SK-N-DZ (cell line): ENCODE measurements at regions not wholly inside any gene's neighbourhood (a gene's known extent, or its start where the extent isn't known, plus 50 kb on each side); places are given as distances from the start of the nearest gene placed in this dataset.

Source experiments
- DNase-seq: peaks from one replicate; pipeline ENCODE4 v3.0.0-alpha.2; 2015; ENCODE audit warnings: low spot score

- DNase-seq = no peak
Observed at GRCh38 chr6:98627129-98627775, 207.1 kb upstream of the POU3F2 start.

GRCh38 chr6:98633886-98634285, 200.5 kb upstream of the POU3F2 start:
- DNase-seq = no peak

DNA sequence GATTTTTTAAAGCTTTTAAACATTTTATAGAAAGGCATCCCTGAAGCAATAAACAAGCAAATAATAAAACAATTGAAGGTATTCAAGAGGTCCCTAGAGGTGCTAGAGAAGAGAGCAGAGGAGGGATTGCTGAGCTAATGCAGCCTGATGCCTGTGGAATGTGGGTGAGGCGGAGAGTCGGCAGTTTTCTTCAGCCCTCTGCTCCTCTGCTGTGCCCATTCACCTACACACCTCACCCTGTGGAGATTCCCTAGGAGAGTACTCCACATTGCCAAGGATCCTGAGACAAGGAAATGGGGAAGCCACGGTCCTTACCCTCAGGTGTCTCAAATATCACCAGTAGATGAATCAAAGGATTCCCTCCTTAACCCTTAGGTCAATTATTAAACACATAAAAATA, 199.8 kb upstream of the POU3F2 start:
- no peak for DNase-seq

DNA sequence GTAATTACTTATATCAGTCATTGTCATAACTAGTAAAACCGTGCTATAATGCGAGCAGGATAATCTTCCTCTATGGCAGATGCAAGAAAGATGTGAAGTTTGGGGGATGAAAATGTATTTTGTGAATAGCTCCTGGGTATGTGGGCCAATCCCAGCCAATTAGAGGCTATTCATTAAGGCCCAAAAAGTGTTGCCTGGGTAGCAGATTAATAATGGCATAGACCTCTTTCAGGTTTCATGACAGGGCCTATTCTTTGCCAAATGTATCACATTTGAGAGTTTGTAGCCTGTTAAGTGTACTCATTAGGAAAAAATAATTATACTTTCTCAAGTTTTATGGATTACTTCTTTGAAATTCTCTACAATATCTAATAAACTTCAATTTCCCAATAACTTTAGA, 199.2 kb upstream of the POU3F2 start:
- no peak for DNase-seq

GRCh38 chr6:98636941-98637340, 197.4 kb upstream of the POU3F2 start:
- DNase-seq = no peak

DNA sequence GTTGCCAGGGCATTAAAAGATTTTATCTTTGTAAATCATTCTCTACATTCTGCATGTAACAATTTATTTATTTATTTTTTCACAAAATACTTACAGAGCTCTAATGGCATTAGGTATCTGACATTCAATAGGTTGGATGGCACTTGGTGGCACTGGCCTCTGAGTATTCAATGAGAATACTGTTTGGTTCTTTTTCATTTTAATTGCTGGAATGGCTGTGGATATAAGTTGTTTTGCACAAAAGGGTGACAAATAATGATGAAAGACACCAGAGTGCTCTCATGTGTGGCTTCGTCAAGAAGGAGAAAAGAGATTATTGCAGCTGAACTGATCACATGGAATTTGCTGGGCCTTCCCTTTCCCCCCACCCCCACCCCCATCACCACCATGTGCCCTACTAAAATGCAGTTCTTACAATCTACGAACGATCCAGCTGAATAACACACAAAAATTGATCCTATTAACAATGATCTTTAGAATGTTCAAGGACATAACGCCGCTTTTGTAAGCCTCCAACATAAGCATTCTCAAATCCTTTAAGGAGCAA, 195.2 kb upstream of the POU3F2 start:
- no peak for DNase-seq

GRCh38 chr6:98640366-98640765, 194.0 kb upstream of the POU3F2 start:
- no peak for DNase-seq

GRCh38 chr6:98641949-98642719, 192.2 kb upstream of the POU3F2 start:
- DNase-seq = no peak

DNA sequence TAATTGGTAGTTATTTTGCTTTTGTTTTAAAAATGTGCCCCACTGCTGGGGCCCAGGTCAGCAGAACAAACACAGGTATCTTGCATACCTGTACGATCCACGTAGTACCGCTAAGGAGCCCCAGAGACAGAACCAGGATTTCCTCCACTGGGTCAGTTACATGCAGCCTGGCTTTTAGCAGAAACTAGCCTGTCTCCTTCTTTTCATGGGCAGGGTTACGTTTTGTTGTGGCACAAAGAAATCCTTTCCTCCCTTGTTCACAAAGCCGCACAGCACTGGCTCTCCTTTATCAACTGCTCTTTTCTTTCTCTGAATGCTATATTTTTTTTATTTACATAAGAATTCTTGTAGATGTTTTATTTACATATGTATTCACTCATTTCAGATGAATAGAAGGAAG, 190.3 kb upstream of the POU3F2 start:
- no peak for DNase-seq

DNA sequence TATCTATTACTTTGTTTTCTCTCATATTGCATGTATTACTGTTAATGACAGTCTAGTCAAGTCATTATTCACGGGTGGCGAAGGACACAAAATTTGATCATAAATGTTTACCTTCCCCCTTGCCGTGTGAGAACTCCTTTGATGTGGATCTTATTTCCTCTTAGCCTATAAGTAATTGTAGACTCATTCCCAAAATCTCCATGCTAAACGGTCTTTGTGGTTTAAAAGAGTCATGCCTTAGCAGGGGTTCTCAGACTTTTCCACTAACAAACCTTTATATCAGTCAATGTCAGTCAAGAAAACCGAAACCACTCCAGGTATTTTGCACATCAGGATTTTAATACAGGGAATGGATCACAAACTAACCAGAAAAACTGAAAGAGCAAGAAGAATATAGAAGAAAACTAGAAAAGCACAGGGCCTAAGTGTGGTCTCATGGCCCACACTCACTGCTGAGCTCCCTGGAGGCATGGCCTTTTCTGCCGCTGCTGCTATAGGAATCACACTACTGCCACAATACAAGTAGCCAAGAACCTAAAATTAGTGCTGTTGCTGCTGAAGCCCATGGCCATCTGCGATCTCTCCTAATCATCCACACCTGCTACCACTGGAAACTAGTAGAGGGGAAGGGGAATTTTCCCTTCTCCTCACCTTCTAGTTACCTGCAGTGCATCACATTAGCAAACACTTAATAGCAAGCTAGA, 186.0 kb upstream of the POU3F2 start:
- no peak for DNase-seq

GRCh38 chr6:98650941-98651340, 183.4 kb upstream of the POU3F2 start:
- no peak for DNase-seq

- DNase-seq = no peak
Observed at GRCh38 chr6:98653179-98653578, 181.2 kb upstream of the POU3F2 start.

DNA sequence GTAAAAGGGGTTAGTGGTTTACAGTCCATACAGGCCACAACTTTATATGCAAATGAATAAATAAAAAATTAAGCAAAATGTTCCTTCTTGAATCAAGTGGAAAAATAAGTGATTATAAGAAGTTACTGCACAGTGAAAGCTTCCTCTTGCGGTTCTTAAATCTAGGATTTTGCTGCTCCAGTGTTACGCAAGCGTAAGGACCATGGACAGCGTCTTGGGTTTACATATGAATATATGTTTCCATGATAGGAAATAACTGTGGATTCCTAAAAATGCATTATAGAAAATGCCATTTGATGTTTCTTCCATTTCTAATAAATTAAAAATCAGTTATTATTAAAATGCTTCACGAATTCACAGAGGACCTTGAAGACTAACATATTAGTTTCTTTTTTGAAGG, 176.6 kb upstream of the POU3F2 start:
- DNase-seq = no peak

GRCh38 chr6:98669371-98669770, 165.0 kb upstream of the POU3F2 start:
- no peak for DNase-seq

GRCh38 chr6:98670045-98670746, 164.2 kb upstream of the POU3F2 start:
- no peak for DNase-seq

- no peak for DNase-seq
Observed at GRCh38 chr6:98672681-98673475, 161.5 kb upstream of the POU3F2 start.

GRCh38 chr6:98678481-98678880, 155.9 kb upstream of the POU3F2 start:
- no peak for DNase-seq

DNA sequence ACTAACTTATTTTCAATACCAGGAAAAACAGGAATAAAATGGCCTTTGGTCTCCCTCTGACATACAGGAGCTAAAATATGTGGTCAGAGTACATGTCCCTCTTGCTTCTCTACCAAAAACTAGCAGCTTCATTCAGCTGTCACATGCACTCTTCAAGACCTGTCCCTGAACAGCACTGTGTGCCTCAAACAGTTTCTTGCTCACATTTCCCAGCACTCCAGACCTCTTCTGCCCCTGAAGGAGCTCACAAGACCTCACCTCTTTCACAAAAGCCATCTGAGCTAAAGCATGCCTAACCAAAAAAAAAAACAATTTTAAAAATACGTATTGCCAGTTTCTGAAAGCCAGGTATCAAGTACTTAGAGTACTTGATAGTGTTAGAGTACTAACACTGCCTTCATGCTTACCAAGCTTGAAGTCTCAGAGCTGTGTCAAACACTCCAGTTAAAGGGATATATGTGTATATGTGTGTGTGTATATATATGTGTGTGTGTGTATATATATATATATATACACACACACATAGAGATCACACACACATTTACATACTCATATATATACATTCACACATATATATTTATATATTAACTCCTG, 148.3 kb upstream of the POU3F2 start:
- DNase-seq = no peak

DNA sequence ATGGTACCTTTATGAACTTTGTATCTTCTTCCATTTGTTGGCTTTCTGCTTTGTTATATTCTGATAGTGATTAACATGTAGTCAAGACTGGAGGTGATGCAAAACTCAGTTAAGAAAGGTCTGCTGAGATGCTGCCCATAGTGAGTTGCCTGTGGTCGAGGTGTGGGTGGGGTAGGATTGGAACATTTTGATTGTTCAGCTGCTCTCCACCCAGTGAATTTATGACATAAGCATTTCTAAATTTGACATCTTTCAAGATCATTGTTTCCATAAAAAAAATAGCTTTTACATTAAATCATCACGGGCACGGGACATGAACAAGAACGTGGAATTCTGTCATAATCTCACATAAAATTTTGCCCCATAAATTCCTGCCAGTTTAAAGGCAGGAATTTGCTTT, 146.6 kb upstream of the POU3F2 start:
- DNase-seq = no peak

- no peak for DNase-seq
Observed at GRCh38 chr6:98695091-98695801, 139.1 kb upstream of the POU3F2 start.
